B cell (primary cell): ENCODE measurements at regions not wholly inside any gene's neighbourhood (a gene's known extent, or its start where the extent isn't known, plus 50 kb on each side); places are given as distances from the start of the nearest gene placed in this dataset.

Experiments used
- ATAC-seq: fragments of 200-7000 bp; cut with Tn5 transposase; one replicate; pipeline ENCODE4 v1.10.0; 2021; ENCODE audit warnings: low read depth, mild to moderate bottlenecking, moderate number of reproducible peaks, moderate library complexity
- CTCF ChIA-PET: fragments of 350-600 bp; sonication (Branson Sonifier 250); formaldehyde crosslinking; loops from one replicate; lab custom pipeline; 2021; ENCODE audit warnings: antibody characterized with exemption, inconsistent platforms; lab: Charles Lee
- POLR2A ChIA-PET: fragments of 350-600 bp; sonication (Branson Sonifier 250); formaldehyde crosslinking; loops from one replicate; lab custom pipeline; 2021; ENCODE audit warnings: antibody characterized with exemption; lab: Charles Lee
- DNase-seq: peaks from one replicate; pipeline ENCODE4 v3.0.0; 2013
- H2AFZ ChIP-seq: 2 replicates; pipeline ENCODE4 v1.6.1; 2012; ENCODE audit warnings: mild to moderate bottlenecking, low read depth, low read length; ENCODE audit not compliant: insufficient read depth, poor library complexity, severe bottlenecking
- H3K27ac ChIP-seq, 2 donors: 1 replicate in 1 of 2; 2 replicates in 1 of 2; pipeline ENCODE4 v1.5.1; 2012 to 2013; ENCODE audit warnings: low read length in 2 of 2, mild to moderate bottlenecking in 2 of 2, moderate library complexity in 1 of 2
- H3K27me3 ChIP-seq, 4 experiments: fragments of 200-600 bp in 1 of 4; sonication (generic) in 1 of 4; replicated peaks in 1 of 4; 1 replicate in 2 of 4; 2 replicates in 2 of 4; pipeline versions ENCODE4 v1.6.1 to v1.7.0; 2013 to 2016; ENCODE audit warnings: low read length in 3 of 4, mild to moderate bottlenecking in 2 of 4, mixed read lengths in 1 of 4, moderate library complexity in 1 of 4; ENCODE audit not compliant: insufficient read depth in 4 of 4, control insufficient read depth in 3 of 4; ENCODE audit errors: control extremely low read depth in 1 of 4
- H3K36me3 ChIP-seq, 2 experiments: replicated peaks in 1 of 2; 1 replicate in 1 of 2; 2 replicates in 1 of 2; pipeline versions ENCODE4 v1.6.1 to v1.7.1; 2013; ENCODE audit warnings: low read length in 1 of 2; ENCODE audit not compliant: insufficient read depth in 2 of 2, control insufficient read depth in 1 of 2; ENCODE audit errors: control extremely low read depth in 1 of 2, extremely low read depth in 1 of 2
- H3K4me1 ChIP-seq, 2 donors: fragments of 200-600 bp in 1 of 2; sonication (generic) in 1 of 2; 1 replicate in 1 of 2; 2 replicates in 1 of 2; pipeline versions ENCODE4 v1.5.1 to v1.6.1; 2013 to 2017; ENCODE audit warnings: low read length in 2 of 2; ENCODE audit not compliant: control insufficient read depth in 2 of 2, insufficient read depth in 2 of 2
- H3K4me2 ChIP-seq: replicated peaks from 2 replicates; pipeline ENCODE3; 2012; ENCODE audit warnings: mild to moderate bottlenecking, low read depth, low read length; ENCODE audit not compliant: poor library complexity, severe bottlenecking
- H3K4me3 ChIP-seq, 5 experiments: fragments of 200-600 bp in 1 of 5; sonication (generic) in 1 of 5; 1 replicate in 3 of 5; 2 replicates in 2 of 5; pipeline versions ENCODE4 v1.5.1 to v1.7.0; 2011 to 2016; ENCODE audit warnings: low read length in 4 of 5, mild to moderate bottlenecking in 4 of 5, low read depth in 2 of 5, control low read depth in 1 of 5, moderate library complexity in 1 of 5; ENCODE audit not compliant: insufficient read depth in 1 of 5; ENCODE audit errors: control extremely low read depth in 1 of 5, extremely low read depth in 1 of 5
- H3K79me2 ChIP-seq: fragments of 200-600 bp; sonication (generic); one replicate; pipeline ENCODE4 v1.6.0; 2016; ENCODE audit warnings: low read length; ENCODE audit not compliant: control insufficient read depth, insufficient read depth
- H3K9ac ChIP-seq: fragments of 200-600 bp; sonication (generic); 2 replicates; pipeline ENCODE4 v1.6.1; 2017; ENCODE audit warnings: mild to moderate bottlenecking, low read length, moderate library complexity
- H3K9me3 ChIP-seq, 3 donors: one replicate each; pipeline versions ENCODE4 v1.6.1 to v1.7.1; 2013; ENCODE audit warnings: low read length in 2 of 3; ENCODE audit not compliant: control insufficient read depth in 2 of 3, insufficient read depth in 1 of 3; ENCODE audit errors: control extremely low read depth in 1 of 3
- H4K20me1 ChIP-seq: 2 replicates; pipeline ENCODE4 v1.6.0; 2012; ENCODE audit warnings: mild to moderate bottlenecking, low read length; ENCODE audit not compliant: insufficient read depth, control insufficient read depth, poor library complexity, severe bottlenecking
- H3K27ac Mint-ChIP-seq: one replicate; pipeline ENCODE4 v1.8.0; 2021; ENCODE audit warnings: mixed read lengths
- H3K27me3 Mint-ChIP-seq: one replicate; pipeline ENCODE4 v1.8.0; 2021; ENCODE audit warnings: mixed read lengths
- H3K4me1 Mint-ChIP-seq: one replicate; pipeline ENCODE4 v1.8.0; 2021; ENCODE audit warnings: mixed read lengths
- H3K4me3 Mint-ChIP-seq: one replicate; pipeline ENCODE4 v1.8.0; 2021; ENCODE audit warnings: mixed read lengths
- H3K9me3 Mint-ChIP-seq: one replicate; pipeline ENCODE4 v1.8.0; 2022; ENCODE audit warnings: mixed read lengths; ENCODE audit not compliant: insufficient read depth
- CTCF ChIP-seq: fragments of 200-600 bp; IDR thresholded peaks from one replicate; pipeline ENCODE4 v1.8.0; 2022; ENCODE audit warnings: antibody characterized with exemption, mild to moderate bottlenecking
- EZH2 ChIP-seq: IDR thresholded peaks from 2 replicates; pipeline ENCODE4 v1.6.1; 2012; ENCODE audit warnings: borderline replicate concordance, low read depth, mild to moderate bottlenecking, moderate library complexity, low read length; ENCODE audit not compliant: insufficient read depth, poor library complexity, severe bottlenecking
- WGBS: methylation state at CpG from one replicate; pipeline ENCODE4 v1.1.5; 2013; ENCODE audit warnings: missing lambda C conversion rate; ENCODE audit not compliant: insufficient coverage; 5-methylcytosine and 5-hydroxymethylcytosine counted together
- intact Hi-C: fragments of 100-400 bp; cut with micrococcal nuclease; formaldehyde crosslinking; loops from one replicate; pipeline ENCODE4 v1.10.0; 2022

- Histone ChIP-seq H4K20me1 (no peaks in the 10 kb centered on the region), H3K79me2 (no peaks in the 10 kb centered on the region), H2AFZ (no peak overlapping the region), H3K27me3 (no peaks in the 10 kb centered on the region), H3K4me1 (no peaks in the 10 kb centered on the region), H3K9me3 (peaks cover 0 to 2% (median 0%) of the 10 kb centered on the region in 3 donors), H3K4me3 (no peak overlapping the region), H3K36me3 (no peaks in the 10 kb centered on the region), H3K4me2 (no peak overlapping the region), H3K27ac (no peak overlapping the region), H3K9ac (no peak overlapping the region)
- no peaks in the 10 kb centered on the region for H3K27me3 Mint-ChIP-seq
- WGBS: no CpG with 5 or more reads among the region's 2 CpGs
- H3K4me1 Mint-ChIP-seq: no peaks in the 10 kb centered on the region
- H3K27ac Mint-ChIP-seq: no peak overlapping the region
- no peak overlapping the region for H3K4me3 Mint-ChIP-seq
- TF ChIP-seq EZH2 (no peak), CTCF (no peak)
- POLR2A ChIA-PET: no interaction called here
- H3K9me3 Mint-ChIP-seq: no peaks in the 10 kb centered on the region
- CTCF ChIA-PET: no interaction called here
- intact Hi-C loops: no loop called here
- ATAC-seq: no peak
- no peak for DNase-seq
Measured at GRCh38 chr12:61652265-61652664, 607.9 kb upstream of the USP15 start.

DNA sequence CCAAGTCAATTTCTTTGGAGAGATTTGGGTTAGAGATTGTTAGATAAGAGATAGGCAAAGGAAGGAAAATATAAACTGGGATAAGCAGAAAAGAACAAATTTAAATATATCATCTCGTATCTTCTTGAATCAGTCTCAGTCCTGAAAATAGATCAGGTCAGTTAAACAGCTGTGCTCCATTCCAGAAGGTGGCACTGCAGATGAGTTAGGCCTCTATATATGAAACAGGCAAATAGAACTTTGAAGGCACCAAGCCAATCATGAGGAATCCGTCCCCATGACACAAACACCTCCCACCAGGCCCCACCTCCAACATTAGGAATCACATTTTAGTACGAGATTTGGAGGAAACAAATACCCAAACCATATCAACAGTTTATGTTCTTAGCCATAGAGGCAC, 605.5 kb upstream of the USP15 start:
- H3K36me3 ChIP-seq: no peaks in the 10 kb centered on the region
- H4K20me1 ChIP-seq: no peaks in the 10 kb centered on the region
- TF ChIP-seq EZH2: no peak
- no peak for TF ChIP-seq CTCF
- POLR2A ChIA-PET: no interaction called here
- Mint-ChIP-seq H3K27me3 (no peaks in the 10 kb centered on the region), H3K4me1 (no peaks in the 10 kb centered on the region), H3K27ac (no peak overlapping the region), H3K4me3 (no peak overlapping the region), H3K9me3 (peaks cover 5% of the 10 kb centered on the region)
- no CpG with 5 or more reads among the region's 3 CpGs for WGBS
- H3K27me3 ChIP-seq: no peaks in the 10 kb centered on the region
- H3K27ac ChIP-seq: no peak overlapping the region
- no peak for ATAC-seq
- H3K79me2 ChIP-seq: no peaks in the 10 kb centered on the region
- H3K9ac ChIP-seq: no peak overlapping the region
- no peaks in the 10 kb centered on the region for H3K4me1 ChIP-seq
- no peak overlapping the region for H3K4me2 ChIP-seq
- CTCF ChIA-PET: no interaction called here
- intact Hi-C loops: no loop called here
- H3K4me3 ChIP-seq: no peak overlapping the region
- no peak for DNase-seq
- H2AFZ ChIP-seq: no peak overlapping the region
- H3K9me3 ChIP-seq: peaks cover 0 to 2% (median 0%) of the 10 kb centered on the region in 3 donors
